ENCODE measurements at regions not wholly inside any gene's neighbourhood (a gene's known extent, or its start where the extent isn't known, plus 50 kb on each side); places are given as distances from the start of the nearest gene placed in this dataset.

DNA sequence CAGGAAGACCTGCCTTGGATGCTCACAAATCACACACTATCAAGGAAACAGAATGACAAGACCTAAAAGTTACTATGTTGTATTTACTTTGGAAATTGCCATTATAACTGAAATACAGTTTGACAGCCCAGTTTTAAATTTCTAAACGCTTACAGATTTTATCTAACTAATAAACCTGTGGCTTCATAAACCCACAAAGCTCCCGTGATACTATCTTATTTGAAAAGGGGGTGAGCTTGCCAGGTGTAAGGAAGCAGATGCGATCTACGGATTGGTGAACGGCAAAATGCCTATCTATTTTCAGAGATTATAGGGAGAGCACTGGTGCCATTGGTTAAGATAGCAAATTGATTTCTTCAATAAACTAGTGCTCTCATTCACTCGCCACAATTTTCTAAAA is 485.5 kb downstream of the BCAT1 start:
- Histone ChIP-seq H3K4me2 (ENCODE audit: low read depth, low read length, poor library complexity, severe bottlenecking) (no peak overlapping the region), H3K9me2 (replicated peaks; ENCODE audit: insufficient read depth, low read length) (no peaks in the 10 kb centered on the region), H3K79me2 (ENCODE audit: low read length) (no peaks in the 10 kb centered on the region), H2AFZ (ENCODE audit: low read length) (no peak overlapping the region), H3K9ac (ENCODE audit: low read length) (no peak overlapping the region), H3K36me3 (ENCODE audit: insufficient read depth, low read length) (no peaks in the 10 kb centered on the region), H3K4me1 (ENCODE audit: low read length) (no peaks in the 10 kb centered on the region), H3K27ac (ENCODE audit: low read length) (no peak overlapping the region), H3K9me3 (ENCODE audit: low read length) (no peaks in the 10 kb centered on the region), H4K20me1 (ENCODE audit: insufficient read depth, low read depth, low read length) (no peaks in the 10 kb centered on the region), H3K4me3 (ENCODE audit: low read length) (no peak overlapping the region), H3K27me3 (ENCODE audit: low read length) (no peaks in the 10 kb centered on the region)
- no peak for DNase-seq

DNA sequence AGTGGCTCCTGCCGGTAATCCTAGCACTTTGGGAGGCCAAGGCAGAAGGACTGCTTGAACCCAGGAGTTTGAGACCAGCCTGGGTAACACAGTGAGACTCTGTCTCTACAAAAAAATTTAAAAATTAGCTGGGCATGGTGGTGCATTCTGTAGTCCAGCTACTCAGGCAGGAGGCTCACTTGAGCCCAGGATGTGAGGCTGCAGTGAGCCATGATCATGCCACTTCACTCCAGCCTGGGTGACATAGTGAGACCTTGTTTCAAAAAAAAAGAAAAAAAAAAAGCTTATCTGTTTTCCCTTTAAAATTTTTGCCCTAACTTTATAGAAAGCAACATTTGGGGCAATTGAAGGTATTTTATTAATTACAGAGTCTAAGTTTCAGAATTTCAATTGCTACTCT is 486.0 kb downstream of the BCAT1 start:
- H3K9me3 ChIP-seq (ENCODE audit: low read length) = no peaks in the 10 kb centered on the region
- no peak overlapping the region for H3K9ac ChIP-seq (ENCODE audit: low read length)
- H3K9me2 ChIP-seq (replicated peaks; ENCODE audit: insufficient read depth, low read length) = no peaks in the 10 kb centered on the region
- H4K20me1 ChIP-seq (ENCODE audit: insufficient read depth, low read depth, low read length) = no peaks in the 10 kb centered on the region
- no peak overlapping the region for H2AFZ ChIP-seq (ENCODE audit: low read length)
- H3K27me3 ChIP-seq (ENCODE audit: low read length) = no peaks in the 10 kb centered on the region
- no peaks in the 10 kb centered on the region for H3K79me2 ChIP-seq (ENCODE audit: low read length)
- H3K36me3 ChIP-seq (ENCODE audit: insufficient read depth, low read length) = no peaks in the 10 kb centered on the region
- no peak overlapping the region for H3K27ac ChIP-seq (ENCODE audit: low read length)
- no peak overlapping the region for H3K4me3 ChIP-seq (ENCODE audit: low read length)
- DNase-seq = no peak
- H3K4me2 ChIP-seq (ENCODE audit: low read depth, low read length, poor library complexity, severe bottlenecking) = no peak overlapping the region
- no peaks in the 10 kb centered on the region for H3K4me1 ChIP-seq (ENCODE audit: low read length)

DNA sequence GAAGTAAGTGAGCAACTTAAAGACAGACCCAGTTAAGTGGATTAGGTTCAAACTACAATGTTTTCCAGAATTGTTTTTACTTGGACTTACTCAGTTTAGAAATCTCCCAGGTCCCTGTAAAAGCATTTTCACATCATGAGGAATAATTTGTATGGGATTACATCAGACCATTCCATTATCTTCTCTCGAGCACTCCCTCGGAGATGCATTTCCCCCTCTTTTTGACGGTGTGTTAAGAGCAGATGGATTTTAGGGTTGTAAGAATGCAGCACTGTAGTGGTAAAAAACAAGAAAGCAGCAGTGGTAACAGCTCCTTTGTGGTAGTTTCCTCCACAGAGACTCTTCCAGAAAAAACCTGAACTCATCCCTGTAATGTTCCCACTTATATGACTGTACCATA is 488.4 kb downstream of the BCAT1 start:
- Histone ChIP-seq H3K4me1 (ENCODE audit: low read length) (no peaks in the 10 kb centered on the region), H2AFZ (ENCODE audit: low read length) (no peak overlapping the region), H3K79me2 (ENCODE audit: low read length) (no peaks in the 10 kb centered on the region), H3K4me3 (ENCODE audit: low read length) (no peak overlapping the region), H4K20me1 (ENCODE audit: insufficient read depth, low read depth, low read length) (no peaks in the 10 kb centered on the region), H3K4me2 (ENCODE audit: low read depth, low read length, poor library complexity, severe bottlenecking) (no peak overlapping the region), H3K27ac (ENCODE audit: low read length) (no peak overlapping the region), H3K9ac (ENCODE audit: low read length) (no peak overlapping the region), H3K9me2 (replicated peaks; ENCODE audit: insufficient read depth, low read length) (no peaks in the 10 kb centered on the region), H3K27me3 (ENCODE audit: low read length) (no peaks in the 10 kb centered on the region), H3K36me3 (ENCODE audit: insufficient read depth, low read length) (no peaks in the 10 kb centered on the region), H3K9me3 (ENCODE audit: low read length) (no peaks in the 10 kb centered on the region)
- no peak for DNase-seq

DNA sequence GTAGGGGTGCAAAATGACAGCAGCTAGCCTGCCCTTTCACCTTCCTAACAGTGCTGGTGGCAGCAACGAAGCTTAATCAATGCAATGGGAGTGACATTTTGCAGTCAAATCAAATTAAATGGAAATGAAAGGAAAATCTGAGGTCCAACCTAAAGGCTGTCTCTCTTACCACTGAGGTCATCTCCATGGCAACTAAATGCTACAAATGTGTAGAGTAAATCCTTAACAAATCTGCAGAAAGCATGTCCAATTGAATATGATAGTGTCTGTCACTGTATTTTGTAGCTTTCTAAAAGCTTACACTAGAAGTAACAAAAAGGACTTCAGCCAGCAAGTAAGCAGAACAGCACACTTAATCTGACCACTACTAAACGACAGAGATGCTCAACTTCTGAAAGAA is 488.8 kb downstream of the BCAT1 start:
- Histone ChIP-seq H3K4me3 (ENCODE audit: low read length) (no peak overlapping the region), H3K9me2 (replicated peaks; ENCODE audit: insufficient read depth, low read length) (no peaks in the 10 kb centered on the region), H3K27ac (ENCODE audit: low read length) (no peak overlapping the region), H3K27me3 (ENCODE audit: low read length) (no peaks in the 10 kb centered on the region), H3K36me3 (ENCODE audit: insufficient read depth, low read length) (no peaks in the 10 kb centered on the region), H3K9ac (ENCODE audit: low read length) (no peak overlapping the region), H2AFZ (ENCODE audit: low read length) (no peak overlapping the region), H3K79me2 (ENCODE audit: low read length) (no peaks in the 10 kb centered on the region), H3K4me1 (ENCODE audit: low read length) (no peaks in the 10 kb centered on the region), H3K4me2 (ENCODE audit: low read depth, low read length, poor library complexity, severe bottlenecking) (no peak overlapping the region), H4K20me1 (ENCODE audit: insufficient read depth, low read depth, low read length) (no peaks in the 10 kb centered on the region), H3K9me3 (ENCODE audit: low read length) (no peaks in the 10 kb centered on the region)
- DNase-seq = no peak

DNA sequence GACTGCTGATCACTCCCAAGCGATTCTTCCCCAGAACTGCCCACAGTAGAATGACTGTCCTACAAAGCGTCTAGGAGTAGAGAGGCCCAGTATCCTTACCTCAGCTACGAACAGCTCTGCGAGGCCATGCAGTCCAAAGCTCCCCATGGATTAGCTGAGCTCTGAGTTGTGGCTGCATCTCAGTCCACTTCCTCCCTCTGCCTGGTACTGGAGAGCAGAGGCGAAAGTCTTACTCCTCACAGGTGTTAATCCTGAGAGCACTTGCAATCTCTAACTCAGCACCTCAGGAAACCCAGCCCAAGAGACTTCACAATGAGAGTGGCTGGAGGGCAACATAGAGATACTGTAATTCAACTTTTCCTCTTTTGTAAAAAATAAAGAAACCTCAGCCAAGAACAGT is 493.1 kb downstream of the BCAT1 start:
- Histone ChIP-seq H3K4me2 (ENCODE audit: low read depth, low read length, poor library complexity, severe bottlenecking) (no peak overlapping the region), H3K36me3 (ENCODE audit: insufficient read depth, low read length) (no peaks in the 10 kb centered on the region), H3K27me3 (ENCODE audit: low read length) (no peaks in the 10 kb centered on the region), H3K9ac (ENCODE audit: low read length) (no peak overlapping the region), H3K9me2 (replicated peaks; ENCODE audit: insufficient read depth, low read length) (no peaks in the 10 kb centered on the region), H4K20me1 (ENCODE audit: insufficient read depth, low read depth, low read length) (no peaks in the 10 kb centered on the region), H3K4me3 (ENCODE audit: low read length) (no peak overlapping the region), H3K4me1 (ENCODE audit: low read length) (no peaks in the 10 kb centered on the region), H3K9me3 (ENCODE audit: low read length) (no peaks in the 10 kb centered on the region), H2AFZ (ENCODE audit: low read length) (no peak overlapping the region), H3K79me2 (ENCODE audit: low read length) (no peaks in the 10 kb centered on the region), H3K27ac (ENCODE audit: low read length) (no peak overlapping the region)
- DNase-seq = no peak

DNA sequence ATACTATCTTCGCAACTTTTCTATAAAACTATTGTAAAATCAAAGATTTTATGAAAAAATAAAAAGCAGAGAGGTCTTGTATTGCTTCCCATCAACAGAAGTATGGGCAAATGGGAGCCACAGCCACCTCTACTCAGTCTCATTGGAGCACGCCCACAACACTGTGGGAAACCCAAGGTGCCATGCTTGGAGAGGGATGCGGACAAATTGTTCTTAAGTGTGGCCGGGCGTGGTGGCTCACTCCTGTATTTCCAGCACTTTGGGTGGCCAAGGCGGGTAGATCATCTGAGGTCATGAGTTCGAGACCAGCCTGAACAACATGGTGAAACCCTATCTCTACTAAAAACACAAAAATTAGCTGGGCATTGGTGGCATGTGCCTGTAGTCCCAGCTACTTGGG is 498.2 kb upstream of the SOX5 start:
- no peaks in the 10 kb centered on the region for H3K27me3 ChIP-seq (ENCODE audit: low read length)
- H3K4me3 ChIP-seq (ENCODE audit: low read length) = no peak overlapping the region
- H4K20me1 ChIP-seq (ENCODE audit: insufficient read depth, low read depth, low read length) = no peaks in the 10 kb centered on the region
- H2AFZ ChIP-seq (ENCODE audit: low read length) = no peak overlapping the region
- H3K9me3 ChIP-seq (ENCODE audit: low read length) = no peaks in the 10 kb centered on the region
- no peaks in the 10 kb centered on the region for H3K79me2 ChIP-seq (ENCODE audit: low read length)
- H3K27ac ChIP-seq (ENCODE audit: low read length) = no peak overlapping the region
- no peak overlapping the region for H3K9ac ChIP-seq (ENCODE audit: low read length)
- no peaks in the 10 kb centered on the region for H3K36me3 ChIP-seq (ENCODE audit: insufficient read depth, low read length)
- DNase-seq = no peak
- no peaks in the 10 kb centered on the region for H3K4me1 ChIP-seq (ENCODE audit: low read length)
- no peak overlapping the region for H3K4me2 ChIP-seq (ENCODE audit: low read depth, low read length, poor library complexity, severe bottlenecking)
- H3K9me2 ChIP-seq (replicated peaks; ENCODE audit: insufficient read depth, low read length) = no peaks in the 10 kb centered on the region

DNA sequence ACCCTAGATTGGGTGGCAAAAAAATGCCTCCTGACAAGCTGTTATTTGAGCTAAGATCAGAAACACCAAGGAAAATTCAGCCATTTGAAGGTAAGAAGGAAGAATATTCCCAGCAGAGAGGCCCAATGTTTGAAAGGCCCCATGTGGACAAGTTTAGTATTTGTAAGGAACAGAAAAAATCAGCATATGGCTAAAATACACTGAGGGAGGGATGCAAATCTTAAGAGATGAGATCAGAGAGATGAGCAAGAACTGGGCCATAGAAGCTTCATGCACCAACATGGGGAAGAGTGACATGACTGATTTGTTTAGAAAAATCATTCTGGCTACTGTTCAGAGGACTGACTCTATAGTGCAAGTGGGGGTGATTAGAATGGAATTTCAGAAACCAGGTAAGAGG is 496.8 kb upstream of the SOX5 start:
- no peaks in the 10 kb centered on the region for H3K79me2 ChIP-seq (ENCODE audit: low read length)
- H4K20me1 ChIP-seq (ENCODE audit: insufficient read depth, low read depth, low read length) = no peaks in the 10 kb centered on the region

DNA sequence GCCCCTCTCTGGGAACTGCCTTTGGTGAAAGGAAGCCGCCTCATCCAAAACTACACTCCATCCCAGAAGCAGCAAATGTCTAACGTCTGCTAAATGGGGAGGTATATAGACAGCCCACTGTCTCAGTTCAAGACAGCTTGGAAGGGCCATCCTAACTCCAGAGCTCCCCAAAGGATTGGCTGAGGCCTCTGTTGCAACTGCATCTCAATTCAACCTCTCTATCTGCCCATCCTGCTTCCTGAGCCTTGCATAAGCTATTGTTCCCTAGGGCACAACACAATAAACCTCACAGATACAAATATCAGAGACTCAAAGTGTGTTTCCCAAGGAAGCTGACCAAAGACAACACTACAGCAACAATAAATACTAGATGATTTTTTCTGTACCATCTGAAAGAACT is 495.2 kb upstream of the SOX5 start:
- no peaks in the 10 kb centered on the region for H3K79me2 ChIP-seq (ENCODE audit: low read length)
- H3K27me3 ChIP-seq (ENCODE audit: low read length) = no peaks in the 10 kb centered on the region
- H3K9me2 ChIP-seq (replicated peaks; ENCODE audit: insufficient read depth, low read length) = no peaks in the 10 kb centered on the region
- H3K36me3 ChIP-seq (ENCODE audit: insufficient read depth, low read length) = no peaks in the 10 kb centered on the region
- H3K9me3 ChIP-seq (ENCODE audit: low read length) = no peaks in the 10 kb centered on the region
- H2AFZ ChIP-seq (ENCODE audit: low read length) = no peak overlapping the region
- no peak overlapping the region for H3K4me2 ChIP-seq (ENCODE audit: low read depth, low read length, poor library complexity, severe bottlenecking)
- H3K27ac ChIP-seq (ENCODE audit: low read length) = no peak overlapping the region
- H3K4me1 ChIP-seq (ENCODE audit: low read length) = no peaks in the 10 kb centered on the region
- DNase-seq = no peak
- no peak overlapping the region for H3K9ac ChIP-seq (ENCODE audit: low read length)
- no peak overlapping the region for H3K4me3 ChIP-seq (ENCODE audit: low read length)
- H4K20me1 ChIP-seq (ENCODE audit: insufficient read depth, low read depth, low read length) = no peaks in the 10 kb centered on the region

More for the DNA sequence above, 496.8 kb upstream of the SOX5 start:
- no peak overlapping the region for H3K4me2 ChIP-seq (ENCODE audit: low read depth, low read length, poor library complexity, severe bottlenecking)
- no peak overlapping the region for H3K27ac ChIP-seq (ENCODE audit: low read length)
- no peaks in the 10 kb centered on the region for H3K9me3 ChIP-seq (ENCODE audit: low read length)
- no peaks in the 10 kb centered on the region for H3K9me2 ChIP-seq (replicated peaks; ENCODE audit: insufficient read depth, low read length)
- no peak for DNase-seq
- no peaks in the 10 kb centered on the region for H3K27me3 ChIP-seq (ENCODE audit: low read length)
- no peak overlapping the region for H2AFZ ChIP-seq (ENCODE audit: low read length)
- H3K36me3 ChIP-seq (ENCODE audit: insufficient read depth, low read length) = no peaks in the 10 kb centered on the region
- no peaks in the 10 kb centered on the region for H3K4me1 ChIP-seq (ENCODE audit: low read length)
- H3K9ac ChIP-seq (ENCODE audit: low read length) = no peak overlapping the region
- H3K4me3 ChIP-seq (ENCODE audit: low read length) = no peak overlapping the region

DNA sequence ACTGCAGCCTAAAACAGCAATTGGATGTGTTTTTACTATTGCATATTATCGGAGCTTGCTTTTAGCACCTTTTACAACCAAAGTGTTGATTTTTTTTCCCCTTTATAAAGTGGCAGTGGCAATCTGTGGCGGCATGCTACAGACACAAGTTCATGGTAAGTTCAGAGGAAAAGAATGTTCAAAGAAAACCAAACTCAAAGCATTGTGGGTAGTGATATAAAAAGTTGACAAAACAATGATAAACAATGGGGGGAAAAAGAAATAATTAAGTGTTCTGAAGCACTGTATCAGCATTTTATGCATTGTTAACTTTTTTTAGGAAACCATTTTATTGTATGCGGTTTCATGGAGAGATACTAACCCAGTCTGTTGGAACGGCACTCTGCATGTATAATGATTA is 492.0 kb upstream of the SOX5 start:
- no peaks in the 10 kb centered on the region for H3K4me1 ChIP-seq (ENCODE audit: low read length)

More for the DNA sequence above, 492.0 kb upstream of the SOX5 start:
- H3K9ac ChIP-seq (ENCODE audit: low read length) = no peak overlapping the region
- no peaks in the 10 kb centered on the region for H4K20me1 ChIP-seq (ENCODE audit: insufficient read depth, low read depth, low read length)
- no peak overlapping the region for H3K4me2 ChIP-seq (ENCODE audit: low read depth, low read length, poor library complexity, severe bottlenecking)
- no peaks in the 10 kb centered on the region for H3K27me3 ChIP-seq (ENCODE audit: low read length)
- H3K9me2 ChIP-seq (replicated peaks; ENCODE audit: insufficient read depth, low read length) = no peaks in the 10 kb centered on the region
- no peak overlapping the region for H2AFZ ChIP-seq (ENCODE audit: low read length)
- no peaks in the 10 kb centered on the region for H3K36me3 ChIP-seq (ENCODE audit: insufficient read depth, low read length)
- no peak for DNase-seq
- no peak overlapping the region for H3K4me3 ChIP-seq (ENCODE audit: low read length)
- no peaks in the 10 kb centered on the region for H3K9me3 ChIP-seq (ENCODE audit: low read length)
- H3K79me2 ChIP-seq (ENCODE audit: low read length) = no peaks in the 10 kb centered on the region
- no peak overlapping the region for H3K27ac ChIP-seq (ENCODE audit: low read length)
